NT2/D1 (cell line): ENCODE measurements at regions not wholly inside any gene's neighbourhood (a gene's known extent, or its start where the extent isn't known, plus 50 kb on each side); places are given as distances from the start of the nearest gene placed in this dataset.

Experiments
- SUZ12 ChIP-seq: IDR thresholded peaks from 2 replicates; pipeline ENCODE4 v1.6.1; 2011; ENCODE audit not compliant: insufficient read length, insufficient read depth; ENCODE audit errors: extremely low read depth
- YY1 ChIP-seq: IDR thresholded peaks from 2 replicates; pipeline ENCODE4 v1.6.1; 2011; ENCODE audit not compliant: insufficient read length, insufficient read depth
- ZNF274 ChIP-seq: IDR thresholded peaks from 2 replicates; pipeline ENCODE4 v1.6.1; 2011; ENCODE audit warnings: mild to moderate bottlenecking, low read depth, low read length

- no peak for TF ChIP-seq ZNF274
- no peak for TF ChIP-seq YY1
- TF ChIP-seq SUZ12 = no peak
These were observed 50.7 kb upstream of the TAC4 start for GRCh38 chr17:49898366-49899190.
